Activated CD4-positive, alpha-beta T cell treated with anti-CD3 and anti-CD28 coated beads, Interleukin-2, Interleukin-6, amounts not matched to agents 100 ng/mL and 50 ng/mL, durations not matched to agents 16 hours and 8 hours (primary cell): ENCODE measurements at regions not wholly inside any gene's neighbourhood (a gene's known extent, or its start where the extent isn't known, plus 50 kb on each side); places are given as distances from the start of the nearest gene placed in this dataset.
A peak's percentile ranks its signal among the peaks of the same experiment; 100 is the strongest.

Experiments used
- DNase-seq: peaks from one replicate; pipeline ENCODE4 v3.0.0-alpha.2; 2020

DNA sequence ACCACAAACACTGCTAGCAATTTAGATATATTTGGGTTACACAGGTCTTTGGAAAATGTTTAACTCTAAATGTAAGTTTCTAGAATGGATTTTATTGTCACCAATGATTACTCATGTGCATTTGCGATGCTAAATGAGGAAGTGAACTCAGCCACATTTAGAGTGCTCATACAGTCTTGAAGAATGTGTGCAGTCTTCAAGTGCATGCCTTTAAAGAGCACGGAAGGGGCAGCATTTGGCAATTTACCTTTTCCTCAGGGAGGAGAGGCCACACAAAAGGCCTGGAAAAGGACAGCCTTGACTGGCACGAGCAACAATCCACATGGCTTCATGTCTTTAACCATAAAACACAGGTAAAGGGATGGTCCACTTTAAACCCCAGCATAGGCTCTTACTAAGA lies 78.5 kb upstream of the STK17B start:
- no peak for DNase-seq

DNA sequence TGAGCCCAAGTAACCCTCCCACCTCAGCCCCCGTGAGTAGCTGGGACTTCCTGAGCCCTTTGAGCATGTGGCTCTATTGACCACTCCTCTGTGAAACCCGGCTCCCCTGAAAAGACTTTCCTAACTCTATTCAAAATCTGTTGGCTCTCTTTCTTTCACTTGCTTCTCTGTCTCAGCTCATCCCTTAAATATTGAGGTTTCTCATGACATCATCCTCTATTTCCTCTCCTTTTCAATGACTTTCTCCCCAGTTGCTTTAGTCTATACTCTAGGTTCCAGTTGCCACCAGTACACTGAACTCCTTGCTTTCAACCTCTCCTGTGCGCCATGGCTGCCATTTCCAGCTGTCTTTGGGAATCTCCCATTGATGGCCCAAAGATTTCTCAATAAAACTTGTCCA lies 79.8 kb upstream of the STK17B start:
- DNase-seq: no peak

DNA sequence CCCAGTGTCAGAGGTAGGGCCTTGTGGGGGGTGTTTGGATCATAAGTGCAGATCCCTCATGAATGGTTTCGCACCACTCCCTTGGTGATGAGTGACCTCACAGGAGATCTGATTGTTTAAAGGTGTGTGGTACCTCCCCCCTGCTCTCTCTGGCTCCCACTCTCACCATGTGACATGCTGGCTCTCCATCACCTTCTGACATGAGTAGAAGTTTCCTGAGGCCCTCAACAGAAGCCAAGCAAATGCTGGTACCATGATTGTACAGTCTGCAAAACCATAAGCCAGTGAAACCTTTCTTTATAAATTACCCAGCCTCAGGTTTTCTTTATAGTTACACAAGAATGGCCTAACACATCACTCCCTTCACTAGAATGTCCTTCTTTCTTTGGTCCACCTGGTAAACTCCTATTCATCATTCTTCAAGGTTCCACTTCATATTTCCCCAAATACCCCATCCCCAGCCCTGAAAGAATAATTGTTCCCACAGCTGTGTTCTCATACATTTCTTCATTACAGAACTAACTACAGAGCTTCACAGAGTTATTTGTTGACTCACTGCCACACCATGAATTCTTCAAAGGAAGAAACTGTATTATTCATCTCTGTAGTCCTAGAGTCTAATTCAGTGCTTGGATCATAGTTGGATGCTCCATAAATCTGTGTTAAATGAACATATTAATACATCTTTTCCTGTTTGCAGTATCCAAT lies 81.2 kb upstream of the STK17B start:
- DNase-seq: no peak

DNA sequence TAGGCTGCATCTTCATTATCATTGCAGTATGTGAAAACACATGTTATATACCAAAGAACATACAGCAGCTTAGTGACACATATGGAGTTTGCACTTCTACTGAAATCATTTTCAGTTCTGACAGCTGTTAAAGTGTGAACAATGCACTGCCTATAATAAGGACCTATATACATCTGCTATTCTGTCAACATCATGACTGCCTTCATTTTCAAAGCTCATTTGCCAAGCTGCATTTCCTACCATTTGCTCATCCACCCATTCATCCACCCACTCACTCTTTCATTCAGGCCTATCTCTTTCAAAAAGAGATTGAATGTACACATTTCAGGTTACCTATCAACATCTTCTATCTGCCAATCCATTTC lies 81.7 kb upstream of the STK17B start:
- no peak for DNase-seq

DNA sequence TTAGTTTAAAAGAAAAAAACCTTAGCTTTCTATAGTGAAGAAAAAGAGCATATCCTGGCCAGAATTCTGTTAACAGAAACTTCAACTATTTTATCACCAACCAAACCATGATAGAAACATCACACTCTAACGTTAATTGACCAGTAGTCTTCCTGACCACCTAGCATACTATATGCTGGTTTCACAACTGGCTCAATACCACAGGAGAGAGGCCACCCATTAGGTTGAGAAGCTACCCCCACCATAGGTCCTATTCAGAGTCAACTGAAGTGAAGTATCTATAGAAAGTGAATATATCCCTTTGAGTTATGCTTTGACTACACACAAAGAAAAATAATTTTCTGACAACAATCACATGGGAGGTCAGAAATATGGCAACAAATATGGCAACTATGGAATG lies 85.2 kb upstream of the STK17B start:
- no peak for DNase-seq

DNA sequence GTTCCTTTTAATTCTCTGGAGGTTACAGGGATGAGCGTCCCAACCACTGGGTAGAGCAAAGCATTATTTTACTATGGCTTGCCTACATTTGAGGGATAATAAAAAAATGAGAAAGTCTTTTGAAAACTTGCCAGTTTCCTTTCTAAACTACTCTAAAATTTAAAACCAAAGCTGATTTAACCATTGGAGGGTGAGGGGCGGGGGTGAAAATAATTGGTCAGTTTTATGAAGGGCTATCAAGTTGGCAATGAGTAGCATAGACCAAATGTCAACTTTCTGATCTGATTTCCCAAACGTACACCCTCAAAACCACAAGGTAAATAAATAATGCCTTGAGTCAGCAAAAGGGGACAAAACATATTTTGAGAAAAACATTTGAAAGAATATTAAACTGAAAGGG lies 85.7 kb upstream of the STK17B start:
- no peak for DNase-seq

DNA sequence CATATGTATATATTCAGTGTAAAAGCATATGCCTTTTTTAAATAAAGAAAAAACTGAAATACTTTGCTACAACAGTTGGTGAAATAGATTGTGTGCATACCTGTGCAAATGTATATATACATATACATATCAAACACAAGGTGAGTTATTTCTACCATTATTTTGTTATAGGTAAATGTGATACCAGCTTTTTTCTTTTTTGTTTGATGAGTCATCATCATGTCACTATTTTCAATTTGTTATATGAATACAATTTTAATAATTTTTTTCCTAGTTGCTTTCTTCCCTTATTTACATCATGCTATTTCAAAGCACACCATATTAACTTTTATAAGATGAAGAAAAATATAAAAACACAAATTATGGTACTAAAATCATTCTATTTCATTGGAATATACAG lies 87.0 kb upstream of the STK17B start:
- DNase-seq: no peak

DNA sequence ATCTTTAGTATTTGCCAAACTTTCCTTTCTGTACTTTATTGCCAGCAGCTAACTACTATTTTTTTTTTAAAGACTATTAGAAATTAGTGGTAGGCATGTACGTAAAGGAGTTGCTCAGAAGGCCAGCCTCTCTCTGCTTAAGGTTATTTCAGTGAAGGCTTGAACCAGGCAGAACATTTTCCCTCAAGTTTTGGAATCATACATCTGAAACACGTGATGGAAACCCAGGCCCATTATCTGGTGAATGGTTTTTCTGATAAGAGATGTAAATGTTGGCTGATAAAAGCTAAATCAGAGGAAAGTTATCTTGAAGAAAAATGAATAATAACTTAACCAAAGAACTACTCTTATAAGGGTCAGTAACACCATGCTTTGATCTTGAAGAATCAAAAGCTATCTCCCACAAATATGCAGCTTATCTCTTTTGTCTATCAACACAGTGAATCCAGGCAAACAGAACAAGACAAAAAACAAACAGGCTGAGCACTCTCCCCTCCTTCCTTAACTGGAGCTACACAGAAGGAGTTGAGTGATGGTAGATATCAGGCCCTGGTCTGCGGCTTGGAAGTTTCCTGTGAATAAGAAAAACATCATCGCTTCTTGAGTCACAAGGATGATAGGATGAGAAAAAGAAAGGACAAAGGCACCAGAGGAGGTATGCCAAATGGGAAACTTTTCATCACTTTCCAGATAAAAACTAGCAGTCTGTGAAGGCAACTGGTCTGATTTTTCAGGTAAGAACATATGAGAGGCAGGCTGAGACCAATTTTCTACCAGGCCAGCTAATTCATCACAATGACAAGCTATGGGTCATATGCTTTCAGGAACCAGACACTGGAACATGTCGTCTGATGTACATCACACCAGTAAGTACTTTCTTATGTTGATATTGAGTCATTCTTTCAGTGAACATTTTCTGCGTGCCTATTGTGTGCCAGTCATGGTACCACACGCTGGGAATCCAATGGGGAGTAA lies 88.4 kb upstream of the STK17B start:
- DNase-seq: peak; percentile 77

DNA sequence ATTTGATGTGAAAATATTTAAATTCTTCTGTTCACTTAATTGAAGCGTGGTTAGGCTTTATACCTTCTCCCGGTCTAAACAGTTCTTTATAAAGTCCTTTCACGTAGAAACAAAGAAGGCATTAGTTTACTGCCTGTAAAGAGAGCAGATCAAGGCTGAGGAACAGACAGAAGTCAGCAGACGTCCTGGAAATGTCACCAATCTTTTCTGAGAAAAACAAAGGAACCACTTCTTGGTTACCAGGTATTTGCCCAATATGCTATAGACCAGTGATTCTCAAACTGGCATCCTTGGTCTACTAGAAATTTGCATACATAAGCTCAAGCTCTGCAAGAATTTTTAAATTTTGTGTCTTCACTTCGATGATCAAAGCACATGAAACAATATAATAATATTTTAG lies 89.2 kb upstream of the STK17B start:
- DNase-seq: peak; percentile 71

DNA sequence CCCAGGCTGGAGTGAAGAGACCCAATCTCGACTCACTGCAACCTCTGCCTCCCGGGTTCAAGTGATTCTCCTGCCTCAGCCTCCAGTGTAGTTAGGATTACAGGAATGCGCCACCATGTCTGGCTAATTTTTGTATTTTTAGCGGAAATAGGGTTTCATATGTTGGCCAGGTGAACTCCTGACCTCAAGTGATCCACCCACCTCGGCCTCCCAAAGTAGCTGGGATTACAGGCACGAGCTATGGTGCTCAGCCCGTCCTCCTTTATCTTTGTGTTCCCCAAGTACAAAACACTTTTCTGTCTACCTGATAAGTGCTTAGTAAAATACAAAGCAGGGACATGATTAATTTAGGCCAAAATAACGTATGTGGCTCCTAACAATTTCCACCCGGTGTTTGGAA lies 91.2 kb upstream of the STK17B start:
- no peak for DNase-seq

DNA sequence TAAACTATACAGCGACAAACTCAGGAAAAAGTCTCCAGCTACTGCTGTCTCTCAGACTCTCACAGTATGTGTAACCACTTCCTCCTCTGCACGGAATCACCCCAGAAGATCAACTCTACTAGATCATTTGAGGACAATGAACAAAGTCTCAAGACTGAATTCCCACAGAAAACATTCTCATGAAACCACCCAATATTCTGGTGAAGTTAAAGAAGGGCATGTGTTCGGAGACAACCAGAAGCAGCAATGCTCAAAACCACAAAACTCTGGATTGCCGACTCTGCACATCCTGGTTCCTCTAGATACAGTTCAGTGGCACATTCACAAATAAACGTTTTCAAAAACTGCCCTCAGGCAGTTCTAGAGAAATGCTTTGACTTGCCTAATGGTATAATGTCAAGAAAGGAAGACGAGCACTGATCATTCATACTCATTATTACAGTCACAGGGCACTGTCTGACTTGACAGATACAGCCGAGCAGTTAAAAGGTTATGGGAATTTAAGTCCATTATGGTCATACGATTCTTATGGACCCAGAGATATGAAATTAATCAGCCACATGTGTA lies 91.9 kb upstream of the STK17B start:
- peak; percentile 78 for DNase-seq

DNA sequence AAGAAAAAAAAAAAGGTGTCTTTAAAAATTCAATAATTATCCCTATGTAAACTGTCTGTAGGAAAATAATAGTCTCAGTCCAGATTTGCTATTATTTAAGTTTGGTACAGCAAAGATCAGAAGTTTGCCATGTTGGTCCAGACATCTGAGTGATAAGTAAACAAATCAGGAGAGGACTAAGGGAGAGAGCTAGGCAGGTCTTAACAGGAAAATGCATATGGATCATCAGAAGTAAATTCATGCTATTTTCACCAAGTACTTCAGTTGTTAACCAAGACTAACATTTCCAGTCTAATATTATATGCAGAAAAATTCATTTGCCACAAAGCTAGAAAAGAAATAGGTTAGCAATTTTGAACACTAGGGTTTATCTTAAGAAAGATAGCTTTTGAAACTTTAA lies 95.0 kb upstream of the STK17B start:
- no peak for DNase-seq

DNA sequence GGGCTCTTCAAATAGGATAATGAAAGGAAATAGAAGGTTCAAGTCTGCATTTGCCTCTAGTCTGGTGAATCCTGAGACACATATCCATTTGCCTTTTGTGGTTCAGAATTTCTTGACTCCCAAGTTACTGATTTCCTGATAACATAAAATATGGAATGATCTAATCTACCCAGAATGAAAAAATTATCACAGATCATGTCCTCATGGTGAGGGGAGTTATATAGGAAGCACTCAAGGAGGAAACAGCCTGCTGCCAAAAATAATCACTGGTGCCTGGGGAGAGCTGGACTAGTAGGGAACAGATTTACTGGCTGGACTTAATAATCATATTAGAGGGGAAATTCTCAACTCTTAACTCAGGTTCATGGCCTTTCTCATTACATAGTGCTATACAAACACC lies 95.5 kb upstream of the STK17B start:
- DNase-seq: no peak

DNA sequence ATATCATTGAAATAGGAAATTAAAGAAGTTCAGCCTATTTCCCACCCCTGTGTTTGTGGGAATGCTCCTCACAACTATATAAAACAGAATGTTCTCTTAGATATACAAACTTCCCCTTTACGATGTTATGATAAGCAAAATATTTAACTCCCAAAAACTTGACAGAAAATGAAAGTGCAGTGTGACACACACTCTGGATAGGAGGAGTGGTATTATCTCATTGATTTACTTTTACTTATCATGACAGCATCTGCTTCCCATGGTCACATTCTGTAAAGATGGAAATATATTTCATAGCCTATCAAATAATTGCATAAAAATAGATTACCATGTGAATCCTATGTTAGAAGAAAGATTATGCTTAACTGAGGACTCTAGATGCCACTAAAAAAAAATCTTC lies 96.6 kb upstream of the STK17B start:
- DNase-seq: no peak

DNA sequence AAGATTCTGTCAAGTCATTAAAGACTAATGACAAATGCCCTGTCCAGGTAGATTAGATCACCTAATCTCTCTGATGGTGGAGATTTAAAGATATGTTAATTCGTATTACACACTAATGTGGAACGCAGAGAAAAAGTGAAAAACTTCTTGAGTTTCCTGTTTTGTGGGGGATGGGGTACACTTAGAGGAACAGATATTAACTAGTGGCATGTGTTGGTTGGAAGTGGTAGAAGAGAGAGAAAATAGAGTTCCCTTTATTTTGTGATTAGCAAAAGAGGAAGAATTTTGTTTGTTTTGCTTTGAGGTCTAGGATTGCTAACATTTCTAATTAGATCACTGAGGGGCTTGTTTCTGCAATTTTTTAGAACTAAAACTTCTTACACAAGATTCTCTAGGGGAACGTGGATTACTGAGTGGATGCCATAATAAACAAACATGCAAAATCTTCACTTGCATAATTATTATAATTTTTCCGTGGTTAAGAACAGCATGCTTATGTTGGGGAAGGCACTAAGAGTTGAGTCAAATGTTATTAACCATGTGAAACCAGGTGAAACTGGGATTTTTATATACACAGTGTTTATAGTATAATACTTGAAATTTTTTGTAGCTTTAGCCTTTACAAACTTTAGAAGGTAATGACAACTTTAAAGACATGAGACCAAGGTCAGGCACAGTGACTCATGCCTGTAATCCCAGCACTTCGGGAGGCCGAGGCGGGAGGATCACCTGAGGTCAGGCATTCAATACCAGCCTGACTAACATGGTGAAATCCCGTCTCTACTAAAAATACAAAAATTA lies 97.4 kb upstream of the STK17B start:
- DNase-seq: peak; percentile 58

DNA sequence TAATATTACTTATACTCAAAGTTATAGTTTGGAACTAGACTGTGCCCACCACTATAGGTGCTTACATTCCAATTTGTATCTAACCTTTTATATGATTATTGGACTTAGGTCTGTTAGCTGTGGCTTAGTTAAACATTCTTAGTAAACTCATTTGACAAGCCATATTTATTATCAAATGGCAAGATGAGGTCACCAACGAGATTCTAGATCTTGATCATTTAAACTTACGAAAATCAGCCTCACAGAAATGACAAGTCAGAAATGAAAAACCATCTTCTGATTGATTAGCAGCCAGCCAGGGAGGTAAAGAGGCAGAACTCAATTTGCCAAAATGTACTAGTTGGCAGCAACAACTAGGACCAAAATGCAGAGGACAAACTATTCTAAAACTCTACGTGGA lies 100.4 kb upstream of the STK17B start:
- peak; percentile 54 for DNase-seq

DNA sequence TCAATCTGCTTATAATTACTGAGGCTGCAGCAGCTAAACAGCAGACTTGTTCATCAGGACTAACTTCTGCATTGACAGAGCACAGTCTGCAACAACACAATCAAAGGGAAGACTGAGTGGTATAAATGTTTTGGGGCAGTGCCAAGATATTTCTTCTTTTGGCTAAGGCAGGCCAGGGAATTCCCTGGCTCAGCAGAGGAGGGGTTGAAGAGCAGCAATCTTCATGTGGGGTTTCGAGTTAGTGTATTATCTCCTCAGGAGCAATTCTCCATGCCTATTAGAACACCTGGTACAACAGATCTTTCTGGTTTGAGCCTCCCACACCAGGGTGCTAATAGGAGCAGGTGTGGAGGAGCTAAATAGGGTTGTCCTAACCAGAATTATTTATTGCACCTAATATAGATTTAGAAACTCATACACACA lies 103.0 kb upstream of the STK17B start:
- DNase-seq: no peak

DNA sequence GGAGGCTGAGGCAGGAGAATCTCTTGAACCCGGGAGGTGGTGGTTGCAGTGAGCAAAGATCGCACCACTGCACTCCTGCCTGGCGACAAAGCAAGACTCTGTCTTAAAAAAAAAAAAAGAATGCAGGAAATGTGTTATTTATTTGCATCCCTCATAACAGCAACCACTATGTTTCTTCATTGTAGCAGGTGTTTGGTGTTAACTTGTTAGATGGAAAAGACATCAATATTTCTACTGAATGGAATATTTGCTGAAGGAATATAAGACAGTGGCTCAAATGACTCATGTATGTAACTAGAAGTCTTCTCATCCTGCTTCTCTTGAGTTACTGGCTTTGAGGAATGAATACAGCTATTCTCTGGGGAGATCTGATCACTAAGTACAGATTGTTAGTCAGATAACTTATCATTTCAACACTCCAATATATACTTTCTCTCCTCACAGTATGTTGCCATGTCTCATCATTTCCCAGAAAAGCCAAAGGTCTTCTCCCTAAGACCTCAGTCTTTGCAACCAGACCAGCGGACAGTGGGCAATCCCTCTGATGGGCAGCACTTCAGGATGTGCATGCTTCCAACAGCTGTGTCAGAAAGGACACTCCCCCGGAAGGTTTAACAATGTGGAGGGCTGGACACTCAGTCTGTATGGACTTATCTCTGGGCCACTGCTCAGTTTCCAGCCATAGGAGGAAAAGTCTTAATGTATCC lies 104.4 kb upstream of the STK17B start:
- DNase-seq: peak; percentile 52

DNA sequence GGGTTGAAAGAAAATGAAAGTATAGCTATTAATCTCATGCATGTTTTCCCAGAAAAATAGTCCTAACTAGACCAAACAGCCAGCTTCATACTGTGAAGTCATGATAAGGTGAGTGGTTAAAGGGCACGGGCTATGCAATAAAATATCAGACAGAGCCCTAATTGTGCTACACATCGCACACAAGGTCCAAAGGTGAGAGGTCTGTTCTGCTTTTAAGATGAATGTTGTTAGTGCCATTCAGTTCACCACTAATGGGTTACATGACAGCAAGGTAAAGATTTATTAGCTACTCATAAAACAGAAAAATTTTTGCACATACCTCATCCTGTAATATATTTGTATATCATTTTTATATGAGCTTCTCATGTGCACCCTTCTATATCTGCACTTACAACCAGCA lies 105.0 kb upstream of the STK17B start:
- DNase-seq: no peak

DNA sequence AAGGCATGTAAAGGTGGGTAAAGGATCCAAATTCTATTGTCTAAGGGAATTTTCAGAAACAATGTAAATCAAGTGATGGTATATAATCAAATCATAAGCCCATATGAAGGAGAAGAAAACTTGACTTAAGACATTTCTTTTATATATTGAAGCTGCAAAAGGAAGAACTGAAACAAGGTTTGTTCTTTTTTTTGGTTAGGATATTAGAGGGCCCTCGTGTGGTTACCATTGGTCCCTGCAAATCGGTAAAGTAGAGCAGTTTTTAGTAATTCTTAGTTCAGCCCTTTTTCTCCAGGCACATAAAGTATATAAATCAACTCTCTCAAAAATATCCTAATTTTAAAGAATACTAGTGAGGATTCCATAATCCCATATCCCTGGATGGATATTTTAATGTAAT lies 105.6 kb upstream of the STK17B start:
- peak; percentile 53 for DNase-seq

DNA sequence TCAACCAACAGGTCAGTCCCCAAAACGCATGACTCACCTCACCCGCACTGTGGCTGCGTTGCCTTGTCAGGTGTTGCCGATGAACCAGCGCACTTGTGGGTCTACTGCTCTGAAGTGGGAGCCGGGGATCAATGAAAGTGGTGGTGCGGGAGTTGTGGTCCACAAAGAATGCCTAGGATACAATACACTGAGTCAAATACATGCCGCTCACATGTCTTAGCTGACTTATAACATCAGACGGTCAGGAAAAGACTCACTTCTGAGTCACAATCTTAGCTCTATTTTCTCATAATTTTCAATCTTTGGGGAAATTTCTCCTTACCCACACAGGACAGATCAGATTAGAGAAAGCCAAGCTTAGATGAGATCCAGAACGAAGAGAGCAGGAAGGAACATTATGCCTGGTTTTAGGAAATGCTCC lies 107.1 kb upstream of the STK17B start:
- no peak for DNase-seq

DNA sequence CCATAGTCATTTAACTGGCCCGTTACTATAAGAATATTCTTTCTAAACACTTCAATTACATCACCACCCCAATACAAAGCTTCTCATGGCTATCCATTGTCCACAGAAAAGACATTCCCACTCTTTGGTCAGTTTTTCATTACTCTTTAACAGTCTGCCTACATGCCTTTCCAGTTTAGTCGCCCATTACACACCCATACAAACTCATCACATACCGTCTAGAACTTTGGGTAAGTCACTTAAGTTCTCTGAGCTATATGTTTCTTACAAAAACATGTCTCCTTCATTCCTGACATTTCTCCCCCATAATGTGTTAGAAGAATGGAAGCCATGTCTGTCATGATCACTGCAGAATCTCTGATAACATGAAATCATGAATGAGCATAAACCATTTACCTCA lies 108.2 kb upstream of the STK17B start:
- no peak for DNase-seq
